ENCODE measurements at regions not wholly inside any gene's neighbourhood (a gene's known extent, or its start where the extent isn't known, plus 50 kb on each side); places are given as distances from the start of the nearest gene placed in this dataset.

DNA sequence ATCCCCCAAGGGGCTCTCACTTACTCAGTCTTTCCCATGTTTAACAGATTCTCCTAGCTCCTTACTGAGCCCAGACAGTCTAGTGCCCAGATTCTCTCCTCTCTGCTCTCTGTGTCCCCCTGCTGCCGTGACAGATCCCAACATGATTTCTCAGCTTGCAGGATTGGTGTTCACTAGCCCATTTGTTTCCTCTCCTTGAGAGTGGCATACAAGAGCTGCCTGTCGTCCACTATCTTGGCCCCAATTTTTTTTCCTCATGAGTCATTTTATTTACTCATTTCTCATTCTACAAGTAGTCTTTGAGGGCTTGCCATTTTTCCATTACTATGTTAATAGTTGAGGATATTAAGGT is 199.9 kb upstream of the FN1 start (continued):
- TF ChIP-seq ZBTB2 (CRISPR knock-in tag; IDR thresholded peaks at IDR 0.05; ENCODE audit: low read depth) = no peak
- peak; percentile 63 for TF ChIP-seq MED1 (CRISPR knock-in tag; IDR thresholded peaks at IDR 0.05)
- TF ChIP-seq RBAK (CRISPR knock-in tag; IDR thresholded peaks at IDR 0.05) = no peak
- no peak for TF ChIP-seq ZNF879 (CRISPR knock-in tag; IDR thresholded peaks at IDR 0.05)
- TF ChIP-seq STAG1 (CRISPR knock-in tag; IDR thresholded peaks at IDR 0.05) = peak; percentile 77
- TF ChIP-seq NPAS2 (CRISPR knock-in tag; IDR thresholded peaks at IDR 0.05; ENCODE audit: borderline replicate concordance) = no peak
- no peak for TF ChIP-seq PHF5A (CRISPR knock-in tag; IDR thresholded peaks at IDR 0.05; ENCODE audit: low read depth, unreplicated experiment)
- TF ChIP-seq ZBTB1 (CRISPR knock-in tag; IDR thresholded peaks at IDR 0.05; ENCODE audit: borderline replicate concordance) = no peak
- TF ChIP-seq ZNF264 (CRISPR knock-in tag; IDR thresholded peaks at IDR 0.05) = no peak
- no peak for TF ChIP-seq KMT2B (CRISPR knock-in tag; IDR thresholded peaks at IDR 0.05)
- TF ChIP-seq ZNF382 (CRISPR knock-in tag; IDR thresholded peaks at IDR 0.05; ENCODE audit: borderline replicate concordance) = no peak
- TF ChIP-seq SIX1 (CRISPR knock-in tag; IDR thresholded peaks at IDR 0.05; ENCODE audit: borderline replicate concordance) = no peak
- TF ChIP-seq RXRA (CRISPR knock-in tag; IDR thresholded peaks at IDR 0.05) = no peak
- no peak for TF ChIP-seq JUNB (CRISPR knock-in tag; IDR thresholded peaks at IDR 0.05; ENCODE audit: borderline replicate concordance)
- no peak for TF ChIP-seq ZNF776 (CRISPR knock-in tag; IDR thresholded peaks at IDR 0.05)
- TF ChIP-seq, protein P1, sequence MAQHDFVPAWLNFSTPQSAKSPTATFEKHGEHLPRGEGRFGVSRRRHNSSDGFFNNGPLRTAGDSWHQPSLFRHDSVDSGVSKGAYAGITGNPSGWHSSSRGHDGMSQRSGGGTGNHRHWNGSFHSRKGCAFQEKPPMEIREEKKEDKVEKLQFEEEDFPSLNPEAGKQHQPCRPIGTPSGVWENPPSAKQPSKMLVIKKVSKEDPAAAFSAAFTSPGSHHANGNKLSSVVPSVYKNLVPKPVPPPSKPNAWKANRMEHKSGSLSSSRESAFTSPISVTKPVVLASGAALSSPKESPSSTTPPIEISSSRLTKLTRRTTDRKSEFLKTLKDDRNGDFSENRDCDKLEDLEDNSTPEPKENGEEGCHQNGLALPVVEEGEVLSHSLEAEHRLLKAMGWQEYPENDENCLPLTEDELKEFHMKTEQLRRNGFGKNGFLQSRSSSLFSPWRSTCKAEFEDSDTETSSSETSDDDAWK (CRISPR knock-in tag; IDR thresholded peaks at IDR 0.05) = no peak
- TF ChIP-seq IKZF1 (IDR thresholded peaks at IDR 0.05) = no peak
- TF ChIP-seq SKI (IDR thresholded peaks at IDR 0.05; ENCODE audit: partially characterized antibody) = no peak
- no peak for TF ChIP-seq SKIL (CRISPR knock-in tag; IDR thresholded peaks at IDR 0.05; ENCODE audit: borderline replicate concordance)
- TF ChIP-seq PHB2 (IDR thresholded peaks at IDR 0.05; ENCODE audit: partially characterized antibody) = no peak
- TF ChIP-seq TOE1 (CRISPR knock-in tag; IDR thresholded peaks at IDR 0.05) = no peak
- 0 out of 4 replicates have a peak, but pooled peaks of 1 of the 2 experiments have one; percentile 34 for TF ChIP-seq KLF16 (CRISPR knock-in tag; IDR thresholded peaks at IDR 0.05)
- TF ChIP-seq ZNF775 (CRISPR knock-in tag; IDR thresholded peaks at IDR 0.05; ENCODE audit: borderline replicate concordance) = no peak
- no peak for TF ChIP-seq ZNF205 (CRISPR knock-in tag; IDR thresholded peaks at IDR 0.05)
- no peak for TF ChIP-seq NFE2L2 (IDR thresholded peaks at IDR 0.05; ENCODE audit: low read length)
- no peak for TF ChIP-seq DR1 (CRISPR knock-in tag; IDR thresholded peaks at IDR 0.05)
- TF ChIP-seq ZC3H13 (CRISPR knock-in tag; IDR thresholded peaks at IDR 0.05) = no peak
- peak; percentile 63; the same call in 1 of the 2 replicates for TF ChIP-seq HDAC2 (CRISPR knock-in tag; IDR thresholded peaks at IDR 0.05)
- TF ChIP-seq ZNF138 (CRISPR knock-in tag; IDR thresholded peaks at IDR 0.05; ENCODE audit: low read depth) = no peak
- no peak for TF ChIP-seq JDP2 (CRISPR knock-in tag; IDR thresholded peaks at IDR 0.05; ENCODE audit: borderline replicate concordance)
- TF ChIP-seq HMG20A (CRISPR knock-in tag; IDR thresholded peaks at IDR 0.05; ENCODE audit: borderline replicate concordance) = peak; percentile 60; the same call in 1 of the 2 replicates
- TF ChIP-seq MTF1 (CRISPR knock-in tag; IDR thresholded peaks at IDR 0.05) = no peak

Measured in HepG2 (cell line).